ENCODE measurements at regions not wholly inside any gene's neighbourhood (a gene's known extent, or its start where the extent isn't known, plus 50 kb on each side); places are given as distances from the start of the nearest gene placed in this dataset.
"Not testable (repeated sequence)": the region's sequence is repeated elsewhere in the genome, so short reads cannot be mapped to it uniquely, and the experiment has no call there.

DNA sequence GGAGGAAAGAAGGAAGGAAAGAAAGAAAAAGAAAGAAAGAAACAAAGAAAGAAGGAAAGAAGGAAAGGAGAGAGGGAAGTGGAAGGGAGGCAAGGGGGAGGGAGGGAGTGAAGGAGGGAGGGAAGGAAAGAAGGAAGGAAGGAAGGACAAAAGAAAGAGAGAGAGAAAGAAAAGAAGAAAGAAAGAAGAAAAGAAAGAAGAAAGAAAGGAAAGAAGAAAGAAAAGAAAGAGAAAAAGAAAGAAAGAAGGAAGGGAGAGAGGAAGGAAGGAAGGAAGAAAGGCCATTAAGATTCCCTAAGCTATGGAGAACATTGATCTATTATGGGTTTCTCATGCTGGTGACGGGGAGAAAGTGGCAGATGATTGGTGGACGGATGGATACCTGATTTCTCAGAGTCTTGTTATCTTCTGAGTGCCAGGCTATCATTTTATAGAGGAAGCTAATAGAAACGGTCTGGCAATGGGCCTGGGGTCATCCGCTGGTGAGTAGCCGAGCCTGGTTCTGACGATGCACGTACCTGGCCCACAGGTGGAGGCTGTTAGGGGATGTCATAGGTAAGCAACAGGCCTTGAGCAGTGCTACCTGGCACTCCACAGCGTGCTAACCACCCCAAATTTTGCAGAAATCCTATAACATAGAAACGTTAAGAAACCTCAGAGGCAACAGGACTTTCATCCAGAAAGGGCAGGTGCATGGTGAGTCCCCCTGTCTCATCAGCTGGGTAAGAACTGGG, 142.9 kb downstream of the SHOX start:
- DNase-seq, result no peak
- 61% methylated on average over 4 of the region's 9 CpGs for WGBS (ENCODE audit: insufficient coverage)

DNA sequence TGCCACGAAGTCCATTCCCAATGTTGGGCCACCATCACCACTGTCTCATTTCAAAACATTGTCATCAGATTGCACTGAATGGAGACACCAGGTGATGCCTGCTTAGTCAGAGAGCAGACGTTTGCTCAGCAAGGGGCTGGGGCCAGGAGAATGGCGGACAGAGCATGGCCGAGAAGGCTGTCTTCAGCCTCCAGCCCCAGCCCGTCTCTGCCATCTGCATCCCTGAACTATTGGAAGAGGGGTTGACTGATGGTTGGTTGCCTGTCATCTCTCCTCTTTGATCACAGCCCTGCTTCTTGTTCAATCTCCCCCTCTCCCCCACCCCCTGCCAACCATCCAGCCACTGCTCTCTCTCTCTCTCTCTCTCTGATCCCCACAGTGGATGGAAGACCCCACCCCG, 140.9 kb downstream of the SHOX start:
- Histone ChIP-seq H3K27me3 (ENCODE audit: control insufficient read depth, insufficient read depth, low read length) (no peaks in the 10 kb centered on the region), H3K4me3 (ENCODE audit: low read length) (no peak overlapping the region), H3K4me1 (ENCODE audit: control insufficient read depth, insufficient read depth, low read length) (no peaks in the 10 kb centered on the region), H3K27ac (ENCODE audit: low read length) (no peak overlapping the region), H3K36me3 (ENCODE audit: control insufficient read depth, insufficient read depth, low read length) (no peaks in the 10 kb centered on the region), H3K9me3 (replicated peaks; ENCODE audit: control insufficient read depth, low read depth, low read length) (no peaks in the 10 kb centered on the region)
- no peak for DNase-seq
- 80% methylated on average over 1 of the region's 6 CpGs for WGBS (ENCODE audit: insufficient coverage)

More for the DNA sequence above, 142.9 kb downstream of the SHOX start:
- H3K36me3 ChIP-seq (ENCODE audit: control insufficient read depth, insufficient read depth, low read length), result no peaks in the 10 kb centered on the region
- H3K4me3 ChIP-seq (ENCODE audit: low read length), result no peak overlapping the region
- no peaks in the 10 kb centered on the region for H3K4me1 ChIP-seq (ENCODE audit: control insufficient read depth, insufficient read depth, low read length)
- no peaks in the 10 kb centered on the region for H3K9me3 ChIP-seq (replicated peaks; ENCODE audit: control insufficient read depth, low read depth, low read length)
- no peak overlapping the region for H3K27ac ChIP-seq (ENCODE audit: low read length)
- no peaks in the 10 kb centered on the region for H3K27me3 ChIP-seq (ENCODE audit: control insufficient read depth, insufficient read depth, low read length)

DNA sequence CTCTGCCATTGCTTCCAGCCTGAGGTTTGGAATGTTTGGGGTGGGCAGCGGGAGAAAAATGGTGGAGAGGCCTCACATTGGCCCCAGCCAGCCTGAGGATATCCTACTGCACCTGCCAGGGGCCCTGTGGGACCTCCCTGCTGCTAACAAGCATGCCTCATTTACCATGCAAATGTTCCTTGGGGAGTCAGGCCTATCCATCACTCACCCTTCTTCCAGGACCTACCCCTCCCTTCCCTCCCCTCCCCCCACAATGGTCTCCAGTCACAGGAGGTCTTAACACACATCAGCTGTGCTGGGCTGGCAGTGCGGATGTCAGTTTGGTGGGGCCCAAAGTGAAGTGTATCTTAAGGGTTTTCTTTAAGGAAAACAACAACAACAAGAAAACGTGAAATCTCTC, 139.2 kb downstream of the SHOX start:
- Histone ChIP-seq H3K36me3 (ENCODE audit: control insufficient read depth, insufficient read depth, low read length) (no peaks in the 10 kb centered on the region), H3K4me3 (ENCODE audit: low read length) (no peak overlapping the region), H3K4me1 (ENCODE audit: control insufficient read depth, insufficient read depth, low read length) (no peaks in the 10 kb centered on the region), H3K27ac (ENCODE audit: low read length) (no peak overlapping the region), H3K27me3 (ENCODE audit: control insufficient read depth, insufficient read depth, low read length) (no peaks in the 10 kb centered on the region), H3K9me3 (replicated peaks; ENCODE audit: control insufficient read depth, low read depth, low read length) (no peaks in the 10 kb centered on the region)
- no CpG with 5 or more reads among the region's 3 CpGs for WGBS (ENCODE audit: insufficient coverage)
- no peak for DNase-seq

DNA sequence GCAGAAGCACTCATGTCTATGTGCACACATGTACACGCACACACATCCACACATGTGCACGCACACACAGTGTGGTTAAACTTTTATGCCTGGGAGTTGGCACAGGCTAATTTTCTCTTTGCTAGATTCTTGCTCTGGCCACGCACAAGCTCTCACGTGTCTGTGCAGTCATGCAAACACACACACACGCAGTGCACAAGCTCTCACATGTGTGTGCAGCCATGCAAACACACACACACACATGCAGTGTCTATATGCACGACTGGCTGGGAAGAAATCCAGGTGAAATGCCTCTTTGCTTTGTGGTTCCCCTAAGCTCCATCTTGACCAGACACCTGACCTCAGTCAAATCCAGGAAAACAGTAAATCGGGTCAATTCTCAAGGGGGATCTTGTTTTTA, 138.0 kb downstream of the SHOX start:
- WGBS (ENCODE audit: insufficient coverage), result 50% methylated on average over 5 of the region's 7 CpGs
- H3K27ac ChIP-seq (ENCODE audit: low read length), result no peak overlapping the region
- DNase-seq, result no peak
- no peaks in the 10 kb centered on the region for H3K36me3 ChIP-seq (ENCODE audit: control insufficient read depth, insufficient read depth, low read length)
- H3K4me3 ChIP-seq (ENCODE audit: low read length), result no peak overlapping the region
- H3K9me3 ChIP-seq (replicated peaks; ENCODE audit: control insufficient read depth, low read depth, low read length), result no peaks in the 10 kb centered on the region
- H3K27me3 ChIP-seq (ENCODE audit: control insufficient read depth, insufficient read depth, low read length), result no peaks in the 10 kb centered on the region
- no peaks in the 10 kb centered on the region for H3K4me1 ChIP-seq (ENCODE audit: control insufficient read depth, insufficient read depth, low read length)

DNA sequence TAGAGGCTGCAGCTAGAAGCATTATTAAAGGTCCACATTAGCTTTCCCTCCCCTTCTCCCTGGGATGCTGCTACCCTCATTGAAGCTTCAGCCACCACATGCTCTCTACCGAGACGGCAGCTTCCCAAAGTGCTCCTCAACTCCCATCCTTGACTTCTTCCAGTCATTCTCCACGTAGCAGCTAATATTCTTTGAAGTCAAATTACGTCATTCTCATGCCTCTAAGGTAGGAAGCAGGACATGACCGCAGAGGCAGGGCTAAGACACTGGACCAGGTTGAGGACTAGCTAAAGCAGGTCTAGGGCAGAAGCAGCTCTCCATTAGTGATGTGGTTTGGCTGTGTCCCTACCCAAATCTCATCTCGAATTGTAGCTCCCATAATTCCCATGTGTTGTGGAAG, 128.3 kb downstream of the SHOX start:
- 83% methylated on average over 4 of the region's 6 CpGs for WGBS (ENCODE audit: insufficient coverage)
- DNase-seq, result no peak
- no peaks in the 10 kb centered on the region for H3K27me3 ChIP-seq (ENCODE audit: control insufficient read depth, insufficient read depth, low read length)
- no peak overlapping the region for H3K4me3 ChIP-seq (ENCODE audit: low read length)
- H3K4me1 ChIP-seq (ENCODE audit: control insufficient read depth, insufficient read depth, low read length), result no peaks in the 10 kb centered on the region
- no peaks in the 10 kb centered on the region for H3K36me3 ChIP-seq (ENCODE audit: control insufficient read depth, insufficient read depth, low read length)
- H3K9me3 ChIP-seq (replicated peaks; ENCODE audit: control insufficient read depth, low read depth, low read length), result no peaks in the 10 kb centered on the region
- no peak overlapping the region for H3K27ac ChIP-seq (ENCODE audit: low read length)

DNA sequence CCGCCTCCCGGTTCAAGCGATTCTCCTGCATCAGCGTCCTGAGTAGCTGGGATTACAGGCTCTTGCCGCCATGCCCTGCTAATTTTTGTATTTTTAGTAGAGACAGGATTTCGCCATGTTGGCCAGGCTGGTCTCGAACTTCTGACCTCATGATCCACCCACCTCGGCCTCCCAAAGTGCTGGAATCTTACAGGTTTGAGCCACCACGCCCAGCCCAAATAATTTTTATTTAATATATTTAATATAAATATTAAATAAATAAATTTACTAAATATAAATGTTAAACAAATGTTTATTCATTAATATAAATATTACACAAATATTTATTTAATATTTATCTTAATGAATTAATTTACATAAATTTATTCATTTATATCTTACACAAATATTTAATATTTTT, 120.2 kb downstream of the SHOX start:
- WGBS (ENCODE audit: insufficient coverage), result 86% methylated on average over 4 of the region's 9 CpGs
- no peaks in the 10 kb centered on the region for H3K36me3 ChIP-seq (ENCODE audit: control insufficient read depth, insufficient read depth, low read length)
- H3K27me3 ChIP-seq (ENCODE audit: control insufficient read depth, insufficient read depth, low read length), result no peaks in the 10 kb centered on the region
- no peak for DNase-seq
- no peak overlapping the region for H3K27ac ChIP-seq (ENCODE audit: low read length)
- no peaks in the 10 kb centered on the region for H3K9me3 ChIP-seq (replicated peaks; ENCODE audit: control insufficient read depth, low read depth, low read length)
- H3K4me1 ChIP-seq (ENCODE audit: control insufficient read depth, insufficient read depth, low read length), result no peaks in the 10 kb centered on the region
- H3K4me3 ChIP-seq (ENCODE audit: low read length), result no peak overlapping the region

DNA sequence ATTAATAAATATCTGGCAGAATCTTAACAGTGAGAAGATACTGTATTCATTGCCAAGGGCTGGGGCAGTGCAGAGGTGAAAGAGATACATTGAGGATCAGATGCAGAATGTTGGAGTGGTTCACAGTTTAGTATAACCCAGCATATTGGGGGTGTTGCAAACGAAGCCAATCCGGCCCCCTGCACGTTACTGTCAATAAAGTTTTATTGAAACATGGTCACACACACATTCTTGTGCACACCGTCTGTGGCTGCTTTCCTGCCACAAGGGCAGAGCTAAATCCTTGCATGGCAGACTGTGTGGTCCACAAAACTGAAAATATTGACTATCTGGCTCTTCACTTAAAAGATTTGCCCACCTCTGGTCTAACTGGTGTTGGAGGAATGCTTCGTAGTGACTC, 119.7 kb downstream of the SHOX start:
- WGBS (ENCODE audit: insufficient coverage), result 92% methylated on average over 2 of the region's 5 CpGs
- H3K4me3 ChIP-seq (ENCODE audit: low read length), result no peak overlapping the region
- no peak for DNase-seq
- no peaks in the 10 kb centered on the region for H3K27me3 ChIP-seq (ENCODE audit: control insufficient read depth, insufficient read depth, low read length)
- H3K27ac ChIP-seq (ENCODE audit: low read length), result no peak overlapping the region
- H3K9me3 ChIP-seq (replicated peaks; ENCODE audit: control insufficient read depth, low read depth, low read length), result no peaks in the 10 kb centered on the region
- H3K4me1 ChIP-seq (ENCODE audit: control insufficient read depth, insufficient read depth, low read length), result no peaks in the 10 kb centered on the region
- H3K36me3 ChIP-seq (ENCODE audit: control insufficient read depth, insufficient read depth, low read length), result no peaks in the 10 kb centered on the region

DNA sequence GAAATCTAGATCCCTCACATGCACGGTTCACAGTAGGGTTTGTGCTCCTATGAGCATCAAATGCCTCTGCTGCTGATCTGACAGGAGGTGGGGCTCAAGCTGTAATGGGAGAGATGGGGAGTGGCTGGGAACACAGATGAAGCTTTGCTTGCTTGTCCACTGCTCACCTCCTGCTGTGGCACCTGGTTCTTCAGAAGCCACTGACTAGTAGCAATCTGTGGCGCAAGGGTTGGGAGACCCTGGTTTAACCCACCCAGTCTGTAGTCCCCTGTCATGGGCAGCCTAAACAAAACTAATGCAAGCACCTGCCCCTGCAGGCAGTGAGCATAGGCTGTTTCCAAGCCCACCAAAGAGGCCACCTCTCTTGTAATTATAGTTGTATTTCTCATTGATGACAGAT, 116.6 kb downstream of the SHOX start:
- Histone ChIP-seq H3K9me3 (replicated peaks; ENCODE audit: control insufficient read depth, low read depth, low read length) (no peaks in the 10 kb centered on the region), H3K4me1 (ENCODE audit: control insufficient read depth, insufficient read depth, low read length) (no peaks in the 10 kb centered on the region), H3K4me3 (ENCODE audit: low read length) (no peak overlapping the region), H3K36me3 (ENCODE audit: control insufficient read depth, insufficient read depth, low read length) (no peaks in the 10 kb centered on the region), H3K27ac (ENCODE audit: low read length) (no peak overlapping the region), H3K27me3 (ENCODE audit: control insufficient read depth, insufficient read depth, low read length) (no peaks in the 10 kb centered on the region)
- no peak for DNase-seq
- WGBS (ENCODE audit: insufficient coverage), result no CpG with 5 or more reads among the region's 2 CpGs

DNA sequence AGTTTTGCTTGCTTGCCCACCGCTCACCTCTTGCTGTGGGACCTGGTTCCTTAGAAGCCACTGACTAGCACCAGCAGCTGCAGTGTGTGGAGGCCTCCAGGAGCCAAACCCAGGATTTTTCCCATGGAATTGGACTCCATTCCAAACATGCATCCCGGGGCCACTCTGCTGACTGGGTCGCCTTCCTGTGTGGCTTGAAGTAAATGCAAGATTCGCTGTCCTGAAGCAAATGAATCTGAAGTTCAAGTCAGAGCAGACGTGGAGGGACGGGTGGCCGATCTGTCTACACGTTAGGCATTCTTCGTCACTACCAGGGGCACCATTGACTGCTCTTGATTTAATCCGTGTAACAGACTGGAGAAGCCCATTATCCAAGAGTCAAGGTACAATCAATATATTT, 109.0 kb downstream of the SHOX start:
- DNase-seq, result no peak
- no peaks in the 10 kb centered on the region for H3K36me3 ChIP-seq (ENCODE audit: control insufficient read depth, insufficient read depth, low read length)
- 56% methylated on average over 8 of the region's 10 CpGs for WGBS (ENCODE audit: insufficient coverage)

DNA sequence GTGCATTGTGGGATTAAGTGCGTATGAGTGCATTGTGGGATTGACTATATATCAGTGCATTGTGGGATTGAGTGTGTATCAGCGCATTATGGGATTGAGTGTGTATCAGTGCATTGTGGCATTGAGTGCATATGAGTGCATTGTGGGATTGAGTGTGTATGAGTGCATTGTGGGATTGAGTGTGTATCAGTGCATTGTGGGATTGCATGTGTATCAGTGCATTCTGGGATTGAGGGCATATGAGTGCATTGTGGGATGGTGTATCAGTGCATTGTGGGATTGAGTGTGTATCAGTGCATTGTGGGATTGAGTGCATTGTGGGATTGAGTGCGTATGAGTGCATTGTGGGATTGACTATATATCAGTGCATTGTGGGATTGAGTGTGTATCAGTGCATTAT, 106.4 kb downstream of the SHOX start:
- not testable (repeated sequence) for H3K9me3 ChIP-seq (replicated peaks; ENCODE audit: control insufficient read depth, low read depth, low read length); H3K4me1 ChIP-seq (ENCODE audit: control insufficient read depth, insufficient read depth, low read length); DNase-seq; H3K4me3 ChIP-seq (ENCODE audit: low read length); H3K27ac ChIP-seq (ENCODE audit: low read length); H3K36me3 ChIP-seq (ENCODE audit: control insufficient read depth, insufficient read depth, low read length); H3K27me3 ChIP-seq (ENCODE audit: control insufficient read depth, insufficient read depth, low read length)
- 100% methylated on average over 3 of the region's 3 CpGs for WGBS (ENCODE audit: insufficient coverage)

More for the DNA sequence above, 109.0 kb downstream of the SHOX start:
- Histone ChIP-seq H3K4me1 (ENCODE audit: control insufficient read depth, insufficient read depth, low read length) (no peaks in the 10 kb centered on the region), H3K27ac (ENCODE audit: low read length) (no peak overlapping the region), H3K9me3 (replicated peaks; ENCODE audit: control insufficient read depth, low read depth, low read length) (no peaks in the 10 kb centered on the region), H3K27me3 (ENCODE audit: control insufficient read depth, insufficient read depth, low read length) (no peaks in the 10 kb centered on the region), H3K4me3 (ENCODE audit: low read length) (no peak overlapping the region)

DNA sequence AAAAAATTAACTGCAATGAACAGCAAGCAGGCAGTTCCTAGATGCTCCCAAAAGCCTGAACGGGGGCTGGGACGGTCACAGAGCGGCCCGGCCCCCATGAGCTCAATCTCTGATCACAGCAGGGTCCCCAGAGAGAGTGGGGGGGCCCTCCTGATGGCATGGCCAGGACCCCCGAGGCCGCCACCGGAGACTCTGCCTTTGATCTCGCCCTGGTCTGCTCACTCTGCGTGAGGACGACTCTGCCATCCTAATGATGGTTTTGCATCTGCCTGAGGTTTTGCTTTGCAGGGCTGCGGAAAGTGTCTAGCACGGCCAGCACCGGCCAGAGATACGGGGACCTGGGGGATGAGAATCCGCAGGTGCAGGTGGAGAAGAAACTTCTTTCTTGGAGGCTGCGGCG, 103.8 kb downstream of the SHOX start:
- Histone ChIP-seq H3K4me3 (ENCODE audit: low read length) (no peak overlapping the region), H3K36me3 (ENCODE audit: control insufficient read depth, insufficient read depth, low read length) (no peaks in the 10 kb centered on the region), H3K27me3 (ENCODE audit: control insufficient read depth, insufficient read depth, low read length) (peaks cover 2% of the 10 kb centered on the region), H3K9me3 (replicated peaks; ENCODE audit: control insufficient read depth, low read depth, low read length) (no peaks in the 10 kb centered on the region), H3K4me1 (ENCODE audit: control insufficient read depth, insufficient read depth, low read length) (no peaks in the 10 kb centered on the region), H3K27ac (ENCODE audit: low read length) (no peak overlapping the region)
- no peak for DNase-seq
- 29% methylated on average over 16 of the region's 17 CpGs for WGBS (ENCODE audit: insufficient coverage)

Data from muscle of leg (tissue), 3 donors.